SK-N-SH (cell line): ENCODE measurements at regions not wholly inside any gene's neighbourhood (a gene's known extent, or its start where the extent isn't known, plus 50 kb on each side); places are given as distances from the start of the nearest gene placed in this dataset.

Experiments used
- CTCF ChIA-PET: fragments of 300-600, 350-600 bp; formaldehyde crosslinking; extraction: SDS; loops from one replicate; lab custom pipeline; 2021; lab: Yijun Ruan, JAX
- POLR2A ChIA-PET: fragments of 350-600 bp; sonication (Branson Sonifier 250); formaldehyde crosslinking; extraction: SDS; loops from one replicate; lab custom pipeline; 2020; ENCODE audit warnings: antibody characterized with exemption, inconsistent platforms; lab: Yijun Ruan, JAX
- DNase-seq: peaks from one replicate; pipeline ENCODE4 v3.0.0; 2012
- H2AFZ ChIP-seq: fragments of 200-600 bp; sonication (generic); 2 replicates; pipeline ENCODE4 v1.8.1; 2016; ENCODE audit warnings: antibody characterized with exemption, mild to moderate bottlenecking, low read depth
- H3F3A ChIP-seq: fragments of 200-600 bp; sonication (generic); replicated peaks from 2 replicates; pipeline ENCODE3; 2016; ENCODE audit warnings: antibody characterized with exemption, mild to moderate bottlenecking; ENCODE audit not compliant: insufficient read depth
- H3K27ac ChIP-seq, 2 experiments: fragments of 200-500 bp in 1 of 2; fragments of 200-600 bp in 1 of 2; sonication (Bioruptor generic) in 1 of 2; sonication (generic), shearing (Covaris generic) in 1 of 2; 2 replicates each; pipeline versions ENCODE4 v1.5.1 to v1.6.1; 2014 to 2016; ENCODE audit warnings: low read depth in 2 of 2, inconsistent platforms in 1 of 2, low read length in 1 of 2, mild to moderate bottlenecking in 1 of 2, mixed read lengths in 1 of 2
- H3K27me3 ChIP-seq: fragments of 200-600 bp; sonication (generic), shearing (Covaris generic); 2 replicates; pipeline ENCODE4 v1.6.1; 2016; ENCODE audit warnings: mixed run types; ENCODE audit not compliant: insufficient read depth
- H3K36me3 ChIP-seq, 2 experiments: fragments of 200-500 bp in 1 of 2; fragments of 200-600 bp in 1 of 2; sonication (Bioruptor generic) in 1 of 2; sonication (generic) in 1 of 2; replicated peaks in 1 of 2; 2 replicates each; pipeline versions ENCODE3 to v1.5.1; 2014 to 2016; ENCODE audit warnings: low read length in 1 of 2, mild to moderate bottlenecking in 1 of 2; ENCODE audit not compliant: insufficient read depth in 2 of 2, control insufficient read depth in 1 of 2
- H3K4me1 ChIP-seq, 2 experiments: fragments of 200-500 bp in 1 of 2; fragments of 200-600 bp in 1 of 2; sonication (Bioruptor generic) in 1 of 2; sonication (generic), shearing (Covaris generic) in 1 of 2; 2 replicates each; pipeline versions ENCODE4 v1.5.1 to v1.6.1; 2014 to 2016; ENCODE audit warnings: low read depth in 1 of 2, low read length in 1 of 2, mixed run types in 1 of 2; ENCODE audit not compliant: insufficient read depth in 2 of 2, control insufficient read depth in 1 of 2
- H3K4me2 ChIP-seq: fragments of 200-600 bp; sonication (generic), shearing (Covaris generic); 2 replicates; pipeline ENCODE4 v1.6.1; 2017; ENCODE audit warnings: mixed run types
- H3K4me3 ChIP-seq, 2 experiments: fragments of 200-500 bp in 1 of 2; fragments of 200-600 bp in 1 of 2; sonication (Bioruptor generic) in 1 of 2; sonication (generic), shearing (Covaris generic) in 1 of 2; 2 replicates each; pipeline versions ENCODE4 v1.5.1 to v1.8.1; 2014 to 2016; ENCODE audit warnings: low read depth in 2 of 2, inconsistent platforms in 1 of 2, low read length in 1 of 2, mild to moderate bottlenecking in 1 of 2, mixed read lengths in 1 of 2, moderate library complexity in 1 of 2
- H3K79me2 ChIP-seq: fragments of 200-600 bp; sonication (generic); 2 replicates; pipeline ENCODE4 v1.8.1; 2017; ENCODE audit warnings: mild to moderate bottlenecking; ENCODE audit not compliant: insufficient read depth
- H3K9ac ChIP-seq: fragments of 200-600 bp; sonication (generic); 2 replicates; pipeline ENCODE4 v1.6.1; 2017; ENCODE audit warnings: mixed run types
- H3K9me2 ChIP-seq: fragments of 200-600 bp; sonication (generic); 2 replicates; pipeline ENCODE4 v1.6.1; 2017; ENCODE audit warnings: mixed run types
- H3K9me3 ChIP-seq: fragments of 200-600 bp; sonication (generic); 2 replicates; pipeline ENCODE4 v1.6.1; 2017; ENCODE audit warnings: mixed run types, mild to moderate bottlenecking, moderate library complexity
- H4K20me1 ChIP-seq: fragments of 200-600 bp; sonication (generic); 2 replicates; pipeline ENCODE4 v1.6.1; 2017; ENCODE audit warnings: mild to moderate bottlenecking, mixed run types; ENCODE audit not compliant: insufficient read depth
- EP300 ChIP-seq, 2 experiments: IDR thresholded peaks; 2 replicates each; pipeline versions ENCODE4 v1.4.0 to v1.6.1; 2012; ENCODE audit warnings: borderline replicate concordance in 1 of 2, low read depth in 1 of 2, low read length in 1 of 2
- FOSL2 ChIP-seq: IDR thresholded peaks from 2 replicates; pipeline ENCODE4 v1.4.0; 2012; ENCODE audit warnings: low read depth, mild to moderate bottlenecking, moderate library complexity, borderline replicate concordance
- FOXJ3 ChIP-seq: sonication (generic); formaldehyde crosslinking; IDR thresholded peaks from 2 replicates; pipeline ENCODE4 v1.5.1; 2020; ENCODE audit warnings: mild to moderate bottlenecking, missing genetic modification reagents
- FOXM1 ChIP-seq: IDR thresholded peaks from 2 replicates; pipeline ENCODE4 v1.4.0; 2012; ENCODE audit warnings: low read depth, mild to moderate bottlenecking
- GABPA ChIP-seq: IDR thresholded peaks from 2 replicates; pipeline ENCODE4 v1.4.0; 2012; ENCODE audit warnings: low read depth, mild to moderate bottlenecking
- GATA2 ChIP-seq: sonication (generic); formaldehyde crosslinking; IDR thresholded peaks from 2 replicates; pipeline ENCODE4 v1.5.0; 2020; ENCODE audit warnings: mild to moderate bottlenecking, missing genetic modification reagents
- JUND ChIP-seq: IDR thresholded peaks from 2 replicates; pipeline ENCODE4 v1.4.0; 2012
- MXI1 ChIP-seq: IDR thresholded peaks from 2 replicates; pipeline ENCODE4 v1.6.1; 2012; ENCODE audit warnings: mild to moderate bottlenecking, low read depth, low read length, improper control_type of control experiment
- POLR2AphosphoS5 ChIP-seq: IDR thresholded peaks from 2 replicates; pipeline ENCODE4 v1.6.1; 2012; ENCODE audit warnings: low read depth, low read length
- RAD21 ChIP-seq: IDR thresholded peaks from 2 replicates; pipeline ENCODE4 v1.6.1; 2012; ENCODE audit warnings: mild to moderate bottlenecking, low read length
- RCOR1 ChIP-seq: fragments of 150-350 bp; IDR thresholded peaks from 2 replicates; pipeline ENCODE4 v1.6.1; 2017; ENCODE audit warnings: antibody characterized with exemption, low read length
- RFX5 ChIP-seq: IDR thresholded peaks from 2 replicates; pipeline ENCODE4 v1.6.1; 2012; ENCODE audit warnings: mild to moderate bottlenecking, improper control_type of control experiment, low read length
- SMC3 ChIP-seq: IDR thresholded peaks from 2 replicates; pipeline ENCODE4 v1.6.1; 2012; ENCODE audit warnings: low read depth, low read length, improper control_type of control experiment
- WGBS: methylation state at CpG from one replicate; pipeline ENCODE4 v1.1.6; 2017; ENCODE audit warnings: low lambda C conversion rate; 5-methylcytosine and 5-hydroxymethylcytosine counted together
- TF ChIP-seq, protein P1 (sequence below): IDR thresholded peaks from 2 replicates; pipeline ENCODE4; 2012
- TF ChIP-seq, protein P2 (sequence below): IDR thresholded peaks from 2 replicates; pipeline ENCODE4 v1.6.1; 2012; ENCODE audit warnings: mild to moderate bottlenecking, low read depth, low read length, moderate library complexity

GRCh38 chr1:36555041-36555440 is 72.3 kb upstream of the CSF3R start (continued):
- no peak for TF ChIP-seq GATA2 (CRISPR knock-in tag)

- TF ChIP-seq POLR2AphosphoS5 (no peak), EP300 (IDR thresholded peaks at IDR 0.05; ENCODE audit: borderline replicate concordance in 1 of 2, low read depth in 1 of 2, low read length in 1 of 2) (no peak), RCOR1 (no peak), SMC3 (no peak), GABPA (no peak), MXI1 (no peak), RAD21 (no peak), RFX5 (no peak), FOXM1 (no peak), FOSL2 (no peak), FOXJ3 (CRISPR knock-in tag) (no peak), JUND (no peak)
- TF ChIP-seq, protein P1, sequence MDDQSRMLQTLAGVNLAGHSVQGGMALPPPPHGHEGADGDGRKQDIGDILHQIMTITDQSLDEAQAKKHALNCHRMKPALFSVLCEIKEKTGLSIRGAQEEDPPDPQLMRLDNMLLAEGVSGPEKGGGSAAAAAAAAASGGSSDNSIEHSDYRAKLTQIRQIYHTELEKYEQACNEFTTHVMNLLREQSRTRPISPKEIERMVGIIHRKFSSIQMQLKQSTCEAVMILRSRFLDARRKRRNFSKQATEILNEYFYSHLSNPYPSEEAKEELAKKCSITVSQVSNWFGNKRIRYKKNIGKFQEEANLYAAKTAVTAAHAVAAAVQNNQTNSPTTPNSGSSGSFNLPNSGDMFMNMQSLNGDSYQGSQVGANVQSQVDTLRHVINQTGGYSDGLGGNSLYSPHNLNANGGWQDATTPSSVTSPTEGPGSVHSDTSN, result no peak
- TF ChIP-seq, protein P2, sequence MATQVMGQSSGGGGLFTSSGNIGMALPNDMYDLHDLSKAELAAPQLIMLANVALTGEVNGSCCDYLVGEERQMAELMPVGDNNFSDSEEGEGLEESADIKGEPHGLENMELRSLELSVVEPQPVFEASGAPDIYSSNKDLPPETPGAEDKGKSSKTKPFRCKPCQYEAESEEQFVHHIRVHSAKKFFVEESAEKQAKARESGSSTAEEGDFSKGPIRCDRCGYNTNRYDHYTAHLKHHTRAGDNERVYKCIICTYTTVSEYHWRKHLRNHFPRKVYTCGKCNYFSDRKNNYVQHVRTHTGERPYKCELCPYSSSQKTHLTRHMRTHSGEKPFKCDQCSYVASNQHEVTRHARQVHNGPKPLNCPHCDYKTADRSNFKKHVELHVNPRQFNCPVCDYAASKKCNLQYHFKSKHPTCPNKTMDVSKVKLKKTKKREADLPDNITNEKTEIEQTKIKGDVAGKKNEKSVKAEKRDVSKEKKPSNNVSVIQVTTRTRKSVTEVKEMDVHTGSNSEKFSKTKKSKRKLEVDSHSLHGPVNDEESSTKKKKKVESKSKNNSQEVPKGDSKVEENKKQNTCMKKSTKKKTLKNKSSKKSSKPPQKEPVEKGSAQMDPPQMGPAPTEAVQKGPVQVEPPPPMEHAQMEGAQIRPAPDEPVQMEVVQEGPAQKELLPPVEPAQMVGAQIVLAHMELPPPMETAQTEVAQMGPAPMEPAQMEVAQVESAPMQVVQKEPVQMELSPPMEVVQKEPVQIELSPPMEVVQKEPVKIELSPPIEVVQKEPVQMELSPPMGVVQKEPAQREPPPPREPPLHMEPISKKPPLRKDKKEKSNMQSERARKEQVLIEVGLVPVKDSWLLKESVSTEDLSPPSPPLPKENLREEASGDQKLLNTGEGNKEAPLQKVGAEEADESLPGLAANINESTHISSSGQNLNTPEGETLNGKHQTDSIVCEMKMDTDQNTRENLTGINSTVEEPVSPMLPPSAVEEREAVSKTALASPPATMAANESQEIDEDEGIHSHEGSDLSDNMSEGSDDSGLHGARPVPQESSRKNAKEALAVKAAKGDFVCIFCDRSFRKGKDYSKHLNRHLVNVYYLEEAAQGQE, result no peak
- Histone ChIP-seq H3K4me1 (no peaks in the 10 kb centered on the region), H3K27ac (no peak overlapping the region), H3K36me3 (no peaks in the 10 kb centered on the region), H3K9me3 (no peaks in the 10 kb centered on the region), H2AFZ (no peak overlapping the region), H3K27me3 (no peaks in the 10 kb centered on the region), H3K9me2 (no peaks in the 10 kb centered on the region), H3F3A (no peaks in the 10 kb centered on the region), H3K4me3 (no peak overlapping the region), H4K20me1 (no peaks in the 10 kb centered on the region), H3K79me2 (no peaks in the 10 kb centered on the region), H3K9ac (no peak overlapping the region), H3K4me2 (no peak overlapping the region)
- POLR2A ChIA-PET, result no interaction called here
- no peak for DNase-seq
- CTCF ChIA-PET, result interaction anchor here (0.5 to 5.0 kb wide), 28 partner anchors 10 to 933 kb away, joined by 3 to 52 read pairs (median 4); no protein-coding TSS in a partner anchor
- WGBS, result no CpG with 5 or more reads among the region's 4 CpGs
These were observed 71.6 kb upstream of the CSF3R start for GRCh38 chr1:36554323-36554628.
